Upper lobe of left lung (tissue), 6 donors: ENCODE measurements at regions not wholly inside any gene's neighbourhood (a gene's known extent, or its start where the extent isn't known, plus 50 kb on each side); places are given as distances from the start of the nearest gene placed in this dataset.

Experiments used
- ATAC-seq, 2 donors: fragments of 200-7000 bp; cut with Tn5 transposase; one replicate each; pipeline ENCODE4 v1.9.1; 2022; ENCODE audit warnings: mild to moderate bottlenecking in 2 of 2, moderate library complexity in 2 of 2; ENCODE audit not compliant: low FRiP score in 2 of 2
- DNase-seq, 2 donors: peaks; one replicate each; pipeline ENCODE4 v3.0.0-alpha.2; 2019 to 2020
- H3K27ac ChIP-seq, 4 donors: fragments of 200-600 bp; sonication (generic); one replicate each; pipeline ENCODE4 v1.5.1; 2016 to 2019
- H3K27me3 ChIP-seq, 4 donors: fragments of 200-600 bp; sonication (generic); one replicate each; pipeline ENCODE4 v1.5.1; 2017 to 2019
- H3K36me3 ChIP-seq, 4 donors: fragments of 200-600 bp; sonication (generic); one replicate each; pipeline ENCODE4 v1.5.1; 2016 to 2019
- H3K4me1 ChIP-seq, 4 donors: fragments of 200-600 bp; sonication (generic); one replicate each; pipeline ENCODE4 v1.5.1; 2018 to 2019
- H3K4me3 ChIP-seq, 4 donors: fragments of 200-600 bp; sonication (generic); one replicate each; pipeline ENCODE4 v1.5.1; 2017 to 2019; ENCODE audit warnings: mild to moderate bottlenecking in 2 of 4, moderate library complexity in 1 of 4
- H3K9me3 ChIP-seq, 4 donors: fragments of 200-600 bp; sonication (generic); one replicate each; pipeline ENCODE4 v1.5.1; 2018 to 2019
- CTCF ChIP-seq, 6 experiments: fragments of 450-650 bp in 4 of 6; fragments of 200-600 bp in 2 of 6; sonication (generic) in 2 of 6; IDR thresholded peaks; one replicate each; pipeline ENCODE4 v1.5.1; 2016 to 2019; ENCODE audit warnings: antibody characterized with exemption in 6 of 6
- EP300 ChIP-seq, 4 donors: sonication (generic); formaldehyde crosslinking; IDR thresholded peaks; one replicate each; pipeline ENCODE4 v1.5.1; 2017; ENCODE audit warnings: antibody characterized with exemption in 4 of 4, control low read depth in 2 of 4
- POLR2A ChIP-seq, 4 donors: fragments of 450-650 bp; IDR thresholded peaks; one replicate each; pipeline ENCODE4 v1.5.1; 2016 to 2017; ENCODE audit warnings: antibody characterized with exemption in 4 of 4, mild to moderate bottlenecking in 2 of 4
- POLR2AphosphoS5 ChIP-seq, 2 donors: sonication (generic); formaldehyde crosslinking; IDR thresholded peaks; one replicate each; pipeline ENCODE4 v1.5.1; 2017; ENCODE audit warnings: antibody characterized with exemption in 2 of 2
- WGBS, 2 donors: methylation state at CpG; one replicate each; pipeline ENCODE4 v1.1.5; 2017 to 2018; 5-methylcytosine and 5-hydroxymethylcytosine counted together
- donor health status: DM: no; HTN: no; CAD: no; lungs with moderate emphysema.
- donor health status: DM: no; HTN: yes; CAD: no; lungs with severe emphysema.

GRCh38 chr14:98069712-98070171, 1202.3 kb downstream of the BCL11B start:
- H3K4me3 ChIP-seq = no peak overlapping the region
- TF ChIP-seq POLR2AphosphoS5 (IDR thresholded peaks at IDR 0.05) (no peak), CTCF (IDR thresholded peaks at IDR 0.05) (no peak), EP300 (IDR thresholded peaks at IDR 0.05) (no peak), POLR2A (IDR thresholded peaks at IDR 0.05) (no peak)
- H3K27ac ChIP-seq = no peak overlapping the region
- H3K9me3 ChIP-seq = no peaks in the 10 kb centered on the region
- peak; percentile 6 to 24 for DNase-seq
- 29 to 31% methylated on average over 2 of the region's 2 CpGs for WGBS, 2 donors
- no peaks in the 10 kb centered on the region for H3K27me3 ChIP-seq
- no peaks in the 10 kb centered on the region for H3K36me3 ChIP-seq
- H3K4me1 ChIP-seq = no peaks in the 10 kb centered on the region
- peak; percentile 40 to 91 for ATAC-seq

GRCh38 chr14:98070536-98070935, 1201.5 kb downstream of the BCL11B start:
- no peak for ATAC-seq
- H3K27ac ChIP-seq = no peak overlapping the region

GRCh38 chr14:98074111-98074510, 1197.9 kb downstream of the BCL11B start:
- DNase-seq = no peak
- no peaks in the 10 kb centered on the region for H3K4me1 ChIP-seq
- ATAC-seq = no peak
- H3K27me3 ChIP-seq = no peaks in the 10 kb centered on the region
- no peaks in the 10 kb centered on the region for H3K9me3 ChIP-seq
- TF ChIP-seq CTCF (IDR thresholded peaks at IDR 0.05) (no peak), EP300 (IDR thresholded peaks at IDR 0.05) (no peak), POLR2A (IDR thresholded peaks at IDR 0.05) (no peak), POLR2AphosphoS5 (IDR thresholded peaks at IDR 0.05) (no peak)
- H3K36me3 ChIP-seq = no peaks in the 10 kb centered on the region
- no peak overlapping the region for H3K4me3 ChIP-seq
- WGBS, 2 donors = 91 to 94% methylated on average over 5 of the region's 5 CpGs
- H3K27ac ChIP-seq = no peak overlapping the region

More at GRCh38 chr14:98070536-98070935, 1201.5 kb downstream of the BCL11B start:
- H3K4me3 ChIP-seq = no peak overlapping the region
- H3K36me3 ChIP-seq = no peaks in the 10 kb centered on the region
- no peaks in the 10 kb centered on the region for H3K9me3 ChIP-seq
- TF ChIP-seq CTCF (IDR thresholded peaks at IDR 0.05) (no peak), POLR2AphosphoS5 (IDR thresholded peaks at IDR 0.05) (no peak), POLR2A (IDR thresholded peaks at IDR 0.05) (no peak), EP300 (IDR thresholded peaks at IDR 0.05) (no peak)
- DNase-seq = no peak
- H3K27me3 ChIP-seq = no peaks in the 10 kb centered on the region
- no peaks in the 10 kb centered on the region for H3K4me1 ChIP-seq

- Histone ChIP-seq H3K4me1 (no peaks in the 10 kb centered on the region), H3K4me3 (no peak overlapping the region), H3K9me3 (no peaks in the 10 kb centered on the region), H3K27ac (no peak overlapping the region), H3K27me3 (no peaks in the 10 kb centered on the region), H3K36me3 (no peaks in the 10 kb centered on the region)
- 69 to 77% methylated on average over 3 of the region's 3 CpGs for WGBS, 2 donors
- DNase-seq (no peak), ATAC-seq (no peak)
- TF ChIP-seq CTCF (IDR thresholded peaks at IDR 0.05) (no peak), POLR2A (IDR thresholded peaks at IDR 0.05) (no peak), EP300 (IDR thresholded peaks at IDR 0.05) (no peak), POLR2AphosphoS5 (IDR thresholded peaks at IDR 0.05) (no peak)
Observed at GRCh38 chr14:98077176-98077575, 1194.8 kb downstream of the BCL11B start.

- 80 to 86% methylated on average over 1 of the region's 1 CpG for WGBS, 2 donors
Observed at GRCh38 chr14:98082833-98083232, 1189.2 kb downstream of the BCL11B start.

More at GRCh38 chr14:98082833-98083232, 1189.2 kb downstream of the BCL11B start:
- no peak for ATAC-seq
- no peak overlapping the region for H3K4me3 ChIP-seq
- H3K4me1 ChIP-seq = no peaks in the 10 kb centered on the region
- H3K9me3 ChIP-seq = no peaks in the 10 kb centered on the region
- no peak for DNase-seq
- no peak for TF ChIP-seq CTCF (IDR thresholded peaks at IDR 0.05)
- no peak for TF ChIP-seq POLR2AphosphoS5 (IDR thresholded peaks at IDR 0.05)
- TF ChIP-seq POLR2A (IDR thresholded peaks at IDR 0.05) = no peak
- no peak for TF ChIP-seq EP300 (IDR thresholded peaks at IDR 0.05)
- H3K27ac ChIP-seq = no peak overlapping the region
- H3K36me3 ChIP-seq = no peaks in the 10 kb centered on the region
- no peaks in the 10 kb centered on the region for H3K27me3 ChIP-seq
